Fibroblast of pulmonary artery (primary cell): ENCODE measurements at regions not wholly inside any gene's neighbourhood (a gene's known extent, or its start where the extent isn't known, plus 50 kb on each side); places are given as distances from the start of the nearest gene placed in this dataset.

ENCODE experiments used
- DNase-seq: peaks from one replicate; pipeline ENCODE4 v3.0.0-alpha.2; 2010; ENCODE audit warnings: low read depth
- H3K4me3 ChIP-seq: replicated peaks from 2 replicates; pipeline ENCODE4 v1.5.1; 2011; ENCODE audit warnings: low read depth, mild to moderate bottlenecking, control low read depth, low read length, moderate library complexity
- TF ChIP-seq, protein P1 (sequence below): IDR thresholded peaks from 2 replicates; pipeline ENCODE4 v1.5.1; 2011; ENCODE audit warnings: mild to moderate bottlenecking, control low read depth, low read length, inconsistent platforms; ENCODE audit errors: missing control alignments

DNA sequence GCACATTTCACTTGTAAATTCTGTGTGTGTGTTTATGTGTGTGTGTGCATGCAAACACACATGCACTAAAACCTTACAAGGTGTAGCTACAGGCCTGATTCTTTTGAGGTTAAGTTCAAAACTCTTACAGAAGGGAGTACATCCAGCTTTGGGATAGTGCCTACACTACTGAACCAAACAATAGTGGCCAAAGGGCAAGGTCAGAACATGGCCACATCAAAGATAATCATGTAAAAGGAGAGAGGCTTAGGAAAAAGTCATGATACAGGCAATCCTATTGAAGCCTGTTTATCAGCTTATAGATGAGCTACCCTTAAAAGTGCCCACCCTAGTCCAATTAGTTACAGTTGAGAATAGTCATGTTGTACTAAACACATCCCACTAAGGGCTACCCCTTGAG is 139.6 kb downstream of the IDS start:
- no peak for DNase-seq
- H3K4me3 ChIP-seq, result no peak overlapping the region

DNA sequence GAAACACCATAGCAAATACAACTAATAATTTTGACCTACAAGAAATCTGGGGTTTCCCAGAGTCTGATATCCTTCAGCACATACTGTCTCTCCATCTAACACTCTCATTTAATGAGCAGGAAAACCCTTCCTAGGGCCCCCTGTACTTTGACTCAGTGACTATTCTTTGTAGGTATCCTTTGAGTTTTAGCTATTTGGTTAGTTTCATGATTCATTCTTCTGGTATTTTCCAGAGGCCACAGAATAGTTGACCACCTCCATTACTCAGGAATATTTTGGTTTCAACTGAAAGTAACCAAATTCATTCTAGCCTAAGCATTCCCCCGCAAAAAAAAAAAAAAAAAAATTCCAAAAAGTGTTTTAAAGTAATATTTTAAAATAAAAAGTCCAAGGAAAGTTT is 140.0 kb downstream of the IDS start:
- TF ChIP-seq, protein P1, sequence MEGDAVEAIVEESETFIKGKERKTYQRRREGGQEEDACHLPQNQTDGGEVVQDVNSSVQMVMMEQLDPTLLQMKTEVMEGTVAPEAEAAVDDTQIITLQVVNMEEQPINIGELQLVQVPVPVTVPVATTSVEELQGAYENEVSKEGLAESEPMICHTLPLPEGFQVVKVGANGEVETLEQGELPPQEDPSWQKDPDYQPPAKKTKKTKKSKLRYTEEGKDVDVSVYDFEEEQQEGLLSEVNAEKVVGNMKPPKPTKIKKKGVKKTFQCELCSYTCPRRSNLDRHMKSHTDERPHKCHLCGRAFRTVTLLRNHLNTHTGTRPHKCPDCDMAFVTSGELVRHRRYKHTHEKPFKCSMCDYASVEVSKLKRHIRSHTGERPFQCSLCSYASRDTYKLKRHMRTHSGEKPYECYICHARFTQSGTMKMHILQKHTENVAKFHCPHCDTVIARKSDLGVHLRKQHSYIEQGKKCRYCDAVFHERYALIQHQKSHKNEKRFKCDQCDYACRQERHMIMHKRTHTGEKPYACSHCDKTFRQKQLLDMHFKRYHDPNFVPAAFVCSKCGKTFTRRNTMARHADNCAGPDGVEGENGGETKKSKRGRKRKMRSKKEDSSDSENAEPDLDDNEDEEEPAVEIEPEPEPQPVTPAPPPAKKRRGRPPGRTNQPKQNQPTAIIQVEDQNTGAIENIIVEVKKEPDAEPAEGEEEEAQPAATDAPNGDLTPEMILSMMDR, result no peak
- DNase-seq, result no peak
- H3K4me3 ChIP-seq, result no peak overlapping the region

More for the DNA sequence above, 139.6 kb downstream of the IDS start:
- TF ChIP-seq, protein P1, result no peak

DNA sequence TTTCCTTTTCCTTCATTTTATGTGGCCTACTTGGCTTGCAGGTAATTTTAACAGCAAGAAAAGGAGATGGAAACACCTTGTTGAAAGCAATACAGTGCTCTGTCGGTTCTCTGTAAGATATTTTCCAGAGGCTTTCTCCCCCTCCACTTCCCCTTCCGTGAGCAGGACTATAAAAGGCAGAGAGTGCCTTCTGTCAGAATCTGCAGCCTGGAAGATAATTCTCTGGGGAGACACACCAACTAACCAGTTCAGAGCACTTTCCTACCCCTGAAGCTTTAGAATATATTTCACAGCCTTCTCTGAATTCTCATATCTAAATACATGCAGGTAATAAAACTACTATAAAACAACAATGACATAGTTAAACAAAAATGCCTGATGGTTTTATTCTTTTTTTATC is 141.1 kb downstream of the IDS start:
- no peak overlapping the region for H3K4me3 ChIP-seq
- TF ChIP-seq, protein P1, result no peak
- DNase-seq, result no peak

DNA sequence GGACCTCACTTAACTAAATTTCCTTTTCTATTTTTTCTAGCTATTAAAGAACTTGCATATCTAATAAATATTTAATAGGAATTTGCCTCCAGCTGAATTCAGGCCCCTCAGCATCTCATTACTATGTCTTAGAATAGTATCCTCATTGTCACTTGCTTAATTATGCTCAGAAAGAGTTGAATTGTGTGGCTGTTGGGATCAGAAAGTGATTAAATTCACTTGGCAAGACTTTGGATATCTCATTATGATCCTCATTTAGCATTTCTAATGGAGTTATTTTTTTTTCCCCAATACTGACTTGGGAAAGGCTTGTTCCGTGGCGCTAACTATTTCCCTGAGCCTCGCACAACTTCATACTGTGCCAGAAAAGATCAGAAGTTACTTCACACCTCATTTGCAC is 158.8 kb downstream of the IDS start:
- no peak overlapping the region for H3K4me3 ChIP-seq
- TF ChIP-seq, protein P1, result no peak
- DNase-seq, result no peak

DNA sequence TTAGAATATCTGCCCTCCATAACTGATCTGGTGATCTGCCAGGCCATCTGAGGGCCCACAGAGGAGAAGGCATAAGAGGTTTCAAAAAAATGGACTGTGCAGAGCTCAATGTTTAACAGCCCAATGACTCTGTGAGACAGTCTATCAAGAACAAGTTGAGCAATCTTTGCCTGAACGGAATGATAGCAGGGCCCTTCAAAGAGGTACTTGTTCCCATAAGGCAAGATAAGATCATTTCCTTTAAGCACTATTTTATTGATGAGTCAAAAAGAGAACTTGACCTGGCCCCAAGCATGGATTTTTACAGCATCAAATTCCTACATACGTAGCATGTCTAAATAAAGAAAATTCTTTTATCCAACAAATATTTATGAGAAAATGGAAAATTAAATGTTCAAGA is 182.8 kb downstream of the IDS start:
- TF ChIP-seq, protein P1, result no peak
- no peak overlapping the region for H3K4me3 ChIP-seq
- DNase-seq, result no peak

DNA sequence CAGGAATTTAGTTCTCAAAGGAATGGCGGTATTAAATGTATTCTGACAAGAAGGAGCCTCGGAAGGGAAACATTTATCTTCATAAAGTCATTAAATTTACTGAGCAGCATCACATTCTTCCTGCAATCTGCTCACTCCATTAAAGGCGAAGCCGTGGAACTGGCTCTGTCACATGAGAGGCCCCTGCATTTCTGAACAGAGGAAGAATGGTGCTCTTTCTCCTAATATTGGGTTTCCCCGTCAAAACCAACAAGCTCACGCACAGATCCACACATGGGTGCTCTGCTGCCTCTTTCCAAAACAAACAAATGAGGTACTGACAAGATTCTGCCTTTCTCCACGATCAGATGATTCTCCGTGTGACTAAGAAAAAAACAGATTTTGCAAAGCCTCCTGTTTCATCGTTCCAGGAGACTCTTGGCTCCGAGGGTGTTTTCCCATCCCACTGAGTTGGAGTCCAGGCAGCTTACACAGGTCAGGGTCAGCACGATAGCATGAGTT is 191.2 kb downstream of the IDS start:
- peak; percentile 27 for DNase-seq
- TF ChIP-seq, protein P1, result no peak
- no peak overlapping the region for H3K4me3 ChIP-seq

DNA sequence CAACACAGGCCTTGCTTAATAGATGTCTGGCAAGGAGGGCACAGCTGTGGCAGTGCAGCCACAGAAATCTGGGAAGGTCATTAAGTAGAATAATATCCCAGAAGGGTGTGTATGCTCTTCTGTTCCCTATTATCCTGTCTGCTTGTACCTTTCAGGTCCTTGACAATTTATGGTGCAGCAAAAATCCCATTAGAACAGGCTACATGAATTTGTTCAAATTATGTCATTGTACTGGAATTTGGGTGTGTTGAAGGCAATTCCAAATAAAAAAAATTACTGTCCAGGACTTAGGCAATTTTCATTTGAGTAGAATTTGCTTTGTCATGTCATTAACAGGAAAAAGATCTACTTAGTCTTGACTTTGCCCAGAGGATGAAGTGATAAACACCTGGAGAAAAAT is 192.1 kb downstream of the IDS start:
- TF ChIP-seq, protein P1, result no peak
- no peak overlapping the region for H3K4me3 ChIP-seq
- peak; percentile 1 for DNase-seq
